ENCODE measurements at regions not wholly inside any gene's neighbourhood (a gene's known extent, or its start where the extent isn't known, plus 50 kb on each side); places are given as distances from the start of the nearest gene placed in this dataset.

- Histone ChIP-seq H3K9me3 (ENCODE audit: control insufficient read depth, low read depth, low read length) (no peaks in the 10 kb centered on the region), H4K20me1 (ENCODE audit: control insufficient read depth, insufficient read depth, insufficient read length) (no peaks in the 10 kb centered on the region), H3K14ac (ENCODE audit: insufficient read depth, low read length) (no peak overlapping the region), H4K5ac (ENCODE audit: insufficient read length, low read depth, low read length) (no peak overlapping the region), H3K79me1 (ENCODE audit: insufficient read depth, low read depth, low read length, poor library complexity, severe bottlenecking) (no peaks in the 10 kb centered on the region), H4K91ac (ENCODE audit: insufficient read length, low read depth, low read length) (no peak overlapping the region), H3K56ac (ENCODE audit: insufficient read length, low read depth, low read length) (no peak overlapping the region), H2BK120ac (ENCODE audit: low read depth, low read length, poor library complexity, severe bottlenecking) (no peak overlapping the region), H3K4me2 (ENCODE audit: insufficient read depth, insufficient read length, low read length) (no peak overlapping the region), H2AK5ac (ENCODE audit: insufficient read length, low read length) (no peak overlapping the region), H2BK12ac (ENCODE audit: insufficient read length, low read depth, low read length) (no peak overlapping the region), H3K4me1 (ENCODE audit: insufficient read depth, low read length) (peaks cover 3% of the 10 kb centered on the region; the same call in 1 of the 2 replicates), H3K9ac (ENCODE audit: extremely low read depth, insufficient read length, low read length) (no peak overlapping the region), H3T11ph (ENCODE audit: low read length) (no peak overlapping the region), H4K8ac (replicated peaks; ENCODE audit: insufficient read length, low read depth, low read length) (no peak overlapping the region), H3K23ac (ENCODE audit: insufficient read length, low read depth, low read length) (no peak overlapping the region), H2BK5ac (ENCODE audit: insufficient read length, low read length) (no peak overlapping the region), H3K27me3 (ENCODE audit: insufficient read depth, low read length) (no peaks in the 10 kb centered on the region), H2BK20ac (ENCODE audit: low read depth, low read length, poor library complexity, severe bottlenecking) (no peak overlapping the region), H3K79me2 (ENCODE audit: insufficient read depth, low read length) (no peaks in the 10 kb centered on the region), H2BK15ac (ENCODE audit: low read depth, low read length) (no peak overlapping the region), H3K23me2 (ENCODE audit: insufficient read length, low read depth, low read length, poor library complexity, severe bottlenecking) (no peaks in the 10 kb centered on the region), H3K18ac (ENCODE audit: insufficient read length, low read depth, low read length) (no peak overlapping the region), H3K4ac (ENCODE audit: low read depth, low read length) (no peak overlapping the region), H2AFZ (ENCODE audit: low read length) (no peak overlapping the region), H3K27ac (ENCODE audit: insufficient read length, low read depth, low read length) (no peak overlapping the region)
- no CpG with 5 or more reads among the region's 1 CpG for whole genome bisulfite sequencing (ENCODE audit: extremely low coverage, insufficient read length, low lambda C conversion rate)
- TF ChIP-seq CTCF (conservative IDR thresholded peaks at IDR 0.05), result no peak
- Mint-ChIP-seq H3K4me1 (peaks cover 6 to 8% of the 10 kb centered on the region in 2 experiments), H3K27ac (no peak overlapping the region), H3K27me3 (ENCODE audit: low read depth) (no peaks in the 10 kb centered on the region), H3K36me3 (ENCODE audit: insufficient read depth in 1 of 3, low read depth in 3 of 3) (peaks cover 0 to 1% (median 0%) of the 10 kb centered on the region in 3 experiments; a peak in 1 of 7 replicates), H3K9me3 (no peaks in the 10 kb centered on the region; a peak in 2 of 5 replicates), H3K4me3 (no peak overlapping the region)
- DNase-seq, result no peak
These were observed 228.8 kb upstream of the ALCAM start for GRCh38 chr3:105137911-105138310.
